HFFc6 (cell line): ENCODE measurements at regions not wholly inside any gene's neighbourhood (a gene's known extent, or its start where the extent isn't known, plus 50 kb on each side); places are given as distances from the start of the nearest gene placed in this dataset.
"Not testable (repeated sequence)": the region's sequence is repeated elsewhere in the genome, so short reads cannot be mapped to it uniquely, and the experiment has no call there.

ENCODE experiments used
- DNase-seq: peaks from one replicate; pipeline ENCODE4 v3.0.0-alpha.2; 2018
- H3K27ac Mint-ChIP-seq: 2 replicates; pipeline ENCODE4 v1.8.0; 2020; ENCODE audit warnings: mild to moderate bottlenecking, mixed read lengths
- H3K27me3 Mint-ChIP-seq: 2 replicates; pipeline ENCODE4 v1.8.0; 2021; ENCODE audit warnings: mild to moderate bottlenecking, moderate library complexity, mixed read lengths; ENCODE audit not compliant: insufficient read depth
- H3K36me3 Mint-ChIP-seq: 2 replicates; pipeline ENCODE4 v1.8.0; 2021; ENCODE audit warnings: low read depth, mixed read lengths
- H3K4me1 Mint-ChIP-seq: 2 replicates; pipeline ENCODE4 v1.8.0; 2020; ENCODE audit warnings: low read depth, mixed read lengths
- H3K4me3 Mint-ChIP-seq: 2 replicates; pipeline ENCODE4 v1.8.0; 2020; ENCODE audit warnings: mild to moderate bottlenecking, moderate library complexity, mixed read lengths
- H3K9me3 Mint-ChIP-seq: 2 replicates; pipeline ENCODE4 v1.8.0; 2020; ENCODE audit warnings: mild to moderate bottlenecking, mixed read lengths
- TF ChIP-seq, protein P1 (sequence below): fragments of 200-600 bp; sonication (generic); IDR thresholded peaks from 2 replicates; pipeline ENCODE4 v1.5.0; 2021; ENCODE audit warnings: antibody characterized with exemption, mild to moderate bottlenecking

DNA sequence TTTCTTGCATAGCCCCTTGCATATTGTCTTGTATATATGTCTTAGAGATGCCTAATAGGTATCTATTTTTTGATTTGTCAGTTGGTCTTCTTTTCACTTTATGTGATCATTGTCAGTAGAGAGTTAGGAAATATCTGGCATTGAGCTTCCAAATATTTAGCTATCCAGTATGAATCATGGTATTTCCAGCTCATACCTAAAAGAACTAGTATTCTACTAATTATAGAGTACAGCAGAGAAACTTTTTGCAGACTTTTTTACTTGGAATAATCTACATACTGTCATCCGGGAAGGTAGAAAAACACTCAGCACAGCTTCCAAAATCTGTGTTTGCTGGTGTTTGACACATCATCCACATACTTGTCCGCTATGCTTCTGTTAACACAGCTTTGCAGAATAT, 156.4 kb upstream of the HTR1E start:
- Mint-ChIP-seq H3K9me3 (peaks cover 31% of the 10 kb centered on the region), H3K4me1 (no peaks in the 10 kb centered on the region), H3K27ac (no peak overlapping the region), H3K4me3 (no peak overlapping the region), H3K36me3 (0 out of 2 replicates have a peak, but pooled peaks cover 4% of the 10 kb centered on the region), H3K27me3 (no peaks in the 10 kb centered on the region)
- TF ChIP-seq, protein P1, sequence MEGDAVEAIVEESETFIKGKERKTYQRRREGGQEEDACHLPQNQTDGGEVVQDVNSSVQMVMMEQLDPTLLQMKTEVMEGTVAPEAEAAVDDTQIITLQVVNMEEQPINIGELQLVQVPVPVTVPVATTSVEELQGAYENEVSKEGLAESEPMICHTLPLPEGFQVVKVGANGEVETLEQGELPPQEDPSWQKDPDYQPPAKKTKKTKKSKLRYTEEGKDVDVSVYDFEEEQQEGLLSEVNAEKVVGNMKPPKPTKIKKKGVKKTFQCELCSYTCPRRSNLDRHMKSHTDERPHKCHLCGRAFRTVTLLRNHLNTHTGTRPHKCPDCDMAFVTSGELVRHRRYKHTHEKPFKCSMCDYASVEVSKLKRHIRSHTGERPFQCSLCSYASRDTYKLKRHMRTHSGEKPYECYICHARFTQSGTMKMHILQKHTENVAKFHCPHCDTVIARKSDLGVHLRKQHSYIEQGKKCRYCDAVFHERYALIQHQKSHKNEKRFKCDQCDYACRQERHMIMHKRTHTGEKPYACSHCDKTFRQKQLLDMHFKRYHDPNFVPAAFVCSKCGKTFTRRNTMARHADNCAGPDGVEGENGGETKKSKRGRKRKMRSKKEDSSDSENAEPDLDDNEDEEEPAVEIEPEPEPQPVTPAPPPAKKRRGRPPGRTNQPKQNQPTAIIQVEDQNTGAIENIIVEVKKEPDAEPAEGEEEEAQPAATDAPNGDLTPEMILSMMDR = no peak
- DNase-seq = no peak

DNA sequence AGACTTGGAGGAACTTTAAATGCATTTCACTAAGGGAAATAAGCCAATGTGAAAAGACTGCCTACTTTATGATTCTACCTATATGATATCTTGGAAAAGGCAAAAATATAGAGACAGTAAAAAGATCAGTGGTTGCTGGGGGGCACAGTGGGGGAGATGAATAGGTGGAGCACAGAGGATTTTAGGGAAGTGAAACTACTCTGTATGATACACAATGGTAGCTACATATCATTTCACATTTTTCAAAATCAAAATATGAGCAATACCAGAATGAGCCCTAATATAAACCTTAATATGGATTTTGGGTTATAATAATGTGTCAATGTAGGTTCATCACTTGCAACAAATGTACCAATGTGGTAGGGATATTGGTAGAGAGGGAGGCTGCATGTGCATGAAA, 161.4 kb upstream of the HTR1E start:
- Mint-ChIP-seq H3K27me3 (no peaks in the 10 kb centered on the region), H3K27ac (no peak overlapping the region), H3K36me3 (no peaks in the 10 kb centered on the region; the same call in 1 of the 2 replicates), H3K4me3 (no peak overlapping the region), H3K4me1 (no peaks in the 10 kb centered on the region), H3K9me3 (peaks cover 32% of the 10 kb centered on the region)
- no peak for DNase-seq
- TF ChIP-seq, protein P1 = no peak

DNA sequence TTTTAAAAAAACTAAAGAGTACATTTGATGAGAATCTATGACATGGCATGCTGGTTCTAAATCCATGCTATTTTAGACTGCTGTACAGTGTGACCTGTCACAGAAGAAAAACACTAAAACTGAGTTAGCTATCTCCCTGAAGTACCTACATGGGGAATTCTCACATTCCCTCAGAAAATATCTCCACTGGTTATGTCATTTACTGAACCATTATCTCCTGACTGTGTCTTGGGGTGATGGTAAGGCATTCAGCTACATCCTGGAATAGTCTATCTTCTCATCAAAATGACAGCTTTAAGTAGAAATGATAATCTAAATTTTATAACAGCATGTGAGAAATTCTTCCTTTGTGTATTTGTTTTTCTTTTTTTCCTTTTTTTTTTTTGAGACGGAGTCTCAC, 172.1 kb upstream of the HTR1E start:
- no peaks in the 10 kb centered on the region for H3K4me1 Mint-ChIP-seq
- TF ChIP-seq, protein P1 = no peak
- DNase-seq = no peak
- no peaks in the 10 kb centered on the region for H3K27me3 Mint-ChIP-seq
- no peak overlapping the region for H3K27ac Mint-ChIP-seq
- peaks cover 66% of the 10 kb centered on the region for H3K9me3 Mint-ChIP-seq
- no peak overlapping the region for H3K4me3 Mint-ChIP-seq
- H3K36me3 Mint-ChIP-seq = peaks cover 5% of the 10 kb centered on the region; the same call in 1 of the 2 replicates

DNA sequence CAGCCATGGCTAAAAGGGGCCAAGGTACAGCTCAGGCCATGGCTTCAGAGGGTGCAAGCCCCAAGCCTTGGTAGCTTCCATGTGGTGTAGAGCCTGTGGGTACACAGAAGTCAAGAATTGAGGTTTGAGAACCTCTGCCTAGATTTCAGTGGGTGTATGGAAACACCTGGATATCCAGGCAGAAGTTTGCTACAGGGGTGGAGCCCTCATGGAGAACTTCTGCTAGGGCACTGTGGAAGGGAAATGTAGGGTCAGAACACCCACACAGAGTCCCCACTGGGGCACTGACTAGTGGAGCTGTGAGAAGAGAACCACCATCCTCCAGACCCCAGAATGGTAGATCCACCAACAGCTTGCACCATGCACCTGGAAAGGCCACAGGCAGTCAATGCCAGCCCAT, 177.4 kb upstream of the HTR1E start:
- H3K27ac Mint-ChIP-seq, H3K36me3 Mint-ChIP-seq, H3K27me3 Mint-ChIP-seq, DNase-seq, H3K4me3 Mint-ChIP-seq, H3K4me1 Mint-ChIP-seq: not testable (repeated sequence)
- peaks cover 50% of the 10 kb centered on the region for H3K9me3 Mint-ChIP-seq

DNA sequence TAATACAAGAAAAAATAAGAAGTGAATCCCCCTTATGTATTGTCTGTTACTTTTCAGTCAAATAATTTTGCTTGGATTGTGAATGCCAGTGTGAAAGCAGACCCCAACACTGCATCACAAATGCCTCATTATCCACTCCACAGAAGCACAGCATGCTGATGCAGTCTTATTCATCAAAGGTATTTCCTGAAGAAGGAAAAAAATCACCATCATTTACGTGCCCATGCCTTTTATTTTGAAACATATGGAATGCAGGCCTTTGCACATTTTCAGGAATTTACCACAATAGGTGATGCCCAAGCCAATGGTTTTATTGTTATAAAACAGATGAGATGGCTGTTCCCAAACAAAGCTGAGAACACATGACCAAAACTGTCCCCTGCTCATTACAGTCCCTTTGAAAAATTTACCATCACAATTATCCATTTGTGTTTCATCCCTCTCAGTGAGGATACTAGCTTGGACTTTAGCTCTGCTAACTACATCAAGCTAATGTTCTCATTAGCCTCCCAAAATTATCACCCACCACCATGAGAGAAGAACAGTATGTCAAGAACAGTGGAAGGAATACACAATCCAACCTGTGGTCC, 180.6 kb upstream of the HTR1E start:
- Mint-ChIP-seq H3K27ac (no peak overlapping the region), H3K4me1 (no peaks in the 10 kb centered on the region), H3K36me3 (no peaks in the 10 kb centered on the region), H3K27me3 (no peaks in the 10 kb centered on the region), H3K9me3 (peaks cover 27% of the 10 kb centered on the region), H3K4me3 (no peak overlapping the region)
- TF ChIP-seq, protein P1 = no peak
- DNase-seq = no peak

DNA sequence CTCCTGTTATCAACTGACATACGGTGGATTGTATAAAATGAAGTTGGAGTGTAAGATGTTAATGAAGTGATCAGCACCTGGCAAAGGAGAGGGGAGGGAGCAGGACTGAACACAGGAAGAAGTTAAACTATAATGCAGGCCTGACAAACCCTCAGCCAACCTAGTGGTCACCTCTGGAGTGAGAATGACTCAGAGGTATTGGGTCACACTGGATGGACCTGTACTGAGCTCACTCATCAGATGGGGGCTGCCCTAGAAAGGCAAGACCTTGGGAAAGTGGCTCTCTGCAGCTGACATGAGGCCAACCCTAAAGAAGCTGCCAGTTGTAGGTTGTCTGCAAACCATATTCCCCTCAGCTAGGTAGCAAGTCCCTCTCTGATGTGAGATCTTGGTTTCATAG, 193.3 kb upstream of the HTR1E start:
- DNase-seq = no peak
- TF ChIP-seq, protein P1 = no peak
- no peaks in the 10 kb centered on the region for H3K4me1 Mint-ChIP-seq
- peaks cover 68% of the 10 kb centered on the region for H3K9me3 Mint-ChIP-seq
- no peaks in the 10 kb centered on the region for H3K36me3 Mint-ChIP-seq
- H3K27me3 Mint-ChIP-seq = no peaks in the 10 kb centered on the region
- H3K4me3 Mint-ChIP-seq = no peak overlapping the region
- no peak overlapping the region for H3K27ac Mint-ChIP-seq
